SU-DHL-6 (cell line): ENCODE measurements at regions not wholly inside any gene's neighbourhood (a gene's known extent, or its start where the extent isn't known, plus 50 kb on each side); places are given as distances from the start of the nearest gene placed in this dataset.

Experiments
- CTCF ChIP-seq: fragments of 200-600 bp; sonication (generic); IDR thresholded peaks from one replicate; pipeline ENCODE4 v1.5.1; 2017; ENCODE audit warnings: antibody characterized with exemption, mild to moderate bottlenecking, low read length, moderate library complexity; ENCODE audit not compliant: insufficient read depth, poor library complexity, severe bottlenecking
- EZH2phosphoT487 ChIP-seq: fragments of 200-600 bp; sonication (generic), shearing (Covaris generic); conservative IDR thresholded peaks from 2 replicates; pipeline ENCODE4 v1.6.1; 2018; ENCODE audit warnings: mild to moderate bottlenecking, antibody characterized with exemption, low read length, moderate library complexity, mixed read lengths

- TF ChIP-seq CTCF (no peak), EZH2phosphoT487 (no peak)
These were observed 98.6 kb downstream of the ARF6 start for GRCh38 chr14:49991491-49991890.
